HEK293 (cell line): ENCODE measurements at regions not wholly inside any gene's neighbourhood (a gene's known extent, or its start where the extent isn't known, plus 50 kb on each side); places are given as distances from the start of the nearest gene placed in this dataset.

Experiments
- CTCF ChIA-PET: fragments of 350-600 bp; formaldehyde crosslinking; extraction: SDS; loops from one replicate; lab custom pipeline; 2021; ENCODE audit warnings: antibody characterized with exemption; lab: Yijun Ruan, JAX
- POLR2A ChIA-PET: fragments of 300-600 bp; formaldehyde crosslinking; extraction: SDS; loops from one replicate; lab custom pipeline; 2020; ENCODE audit warnings: antibody characterized with exemption, inconsistent platforms; lab: Yijun Ruan, JAX
- H3K27ac ChIP-seq: fragments of 200-500 bp; sonication (Bioruptor generic); 2 replicates; pipeline ENCODE4 v1.5.1; 2014; ENCODE audit warnings: low read depth, low read length, control low read depth, inconsistent platforms; ENCODE audit errors: extremely low read depth
- H3K36me3 ChIP-seq, 2 experiments: fragments of 200-500 bp in 1 of 2; sonication (Bioruptor generic) in 1 of 2; 1 replicate in 1 of 2; 2 replicates in 1 of 2; pipeline ENCODE4 v1.5.1; 2014 to 2017; ENCODE audit warnings: inconsistent platforms in 2 of 2, low read length in 2 of 2; ENCODE audit not compliant: control insufficient read depth in 2 of 2, insufficient read depth in 1 of 2
- H3K4me1 ChIP-seq: fragments of 200-500 bp; sonication (Bioruptor generic); 2 replicates; pipeline ENCODE4 v1.5.1; 2014; ENCODE audit warnings: mild to moderate bottlenecking, low read length, inconsistent platforms; ENCODE audit not compliant: control insufficient read depth, insufficient read depth
- H3K4me3 ChIP-seq: 2 replicates; pipeline ENCODE4 v1.5.1; 2011; ENCODE audit warnings: low read depth, mild to moderate bottlenecking, control low read depth, low read length, moderate library complexity
- H3K9me3 ChIP-seq: fragments of 200-500 bp; sonication (Bioruptor generic); 2 replicates; pipeline ENCODE4 v1.5.1; 2014; ENCODE audit warnings: low read depth, low read length, inconsistent platforms; ENCODE audit not compliant: control insufficient read depth, insufficient read depth
- SETDB1 ChIP-seq: IDR thresholded peaks from one replicate; pipeline ENCODE4 v1.6.1; 2017; ENCODE audit warnings: mild to moderate bottlenecking, low read length, moderate library complexity, mixed read lengths; ENCODE audit not compliant: insufficient read length
- TRIM28 ChIP-seq: IDR thresholded peaks from 2 replicates; pipeline ENCODE4 v1.6.1; 2011; ENCODE audit warnings: low read length, control low read depth, borderline replicate concordance
- ZBTB20 ChIP-seq: fragments of 450-650 bp; formaldehyde crosslinking; IDR thresholded peaks from 2 replicates; pipeline ENCODE4 v1.5.1; 2016; ENCODE audit warnings: missing biosample characterization, missing genetic modification characterization
- ZFP69B ChIP-seq: fragments of 450-650 bp; formaldehyde crosslinking; IDR thresholded peaks from 2 replicates; pipeline ENCODE4 v1.5.1; 2016; ENCODE audit warnings: missing biosample characterization, missing genetic modification characterization
- ZNF654 ChIP-seq: fragments of 450-650 bp; formaldehyde crosslinking; IDR thresholded peaks from 2 replicates; pipeline ENCODE4 v1.5.1; 2016; ENCODE audit warnings: low read depth, missing biosample characterization, missing genetic modification characterization
- ZNF660 ChIP-seq: fragments of 450-650 bp; IDR thresholded peaks from 2 replicates; pipeline ENCODE4 v1.5.1; 2018; ENCODE audit warnings: missing biosample characterization, mild to moderate bottlenecking, missing genetic modification characterization
- TF ChIP-seq, protein P1 (sequence below): fragments of 450-650 bp; formaldehyde crosslinking; IDR thresholded peaks from 2 replicates; pipeline ENCODE4 v1.5.1; 2016; ENCODE audit warnings: missing biosample characterization, missing genetic modification characterization
- TF ChIP-seq, protein P2 (sequence below): fragments of 450-650 bp; formaldehyde crosslinking; IDR thresholded peaks from 2 replicates; pipeline ENCODE4 v1.5.1; 2017; ENCODE audit warnings: missing biosample characterization, missing genetic modification characterization
- TF ChIP-seq, protein P3 (sequence below): fragments of 450-650 bp; formaldehyde crosslinking; IDR thresholded peaks from 2 replicates; pipeline ENCODE4 v1.5.1; 2016; ENCODE audit warnings: missing biosample characterization, missing genetic modification characterization
- TF ChIP-seq, protein P4 (sequence below): fragments of 450-650 bp; formaldehyde crosslinking; IDR thresholded peaks from 2 replicates; pipeline ENCODE4 v1.5.1; 2017; ENCODE audit warnings: missing biosample characterization, missing genetic modification characterization
- TF ChIP-seq, protein P5 (sequence below): fragments of 450-650 bp; formaldehyde crosslinking; IDR thresholded peaks from 2 replicates; pipeline ENCODE4 v1.5.1; 2016; ENCODE audit warnings: missing biosample characterization, missing genetic modification characterization

DNA sequence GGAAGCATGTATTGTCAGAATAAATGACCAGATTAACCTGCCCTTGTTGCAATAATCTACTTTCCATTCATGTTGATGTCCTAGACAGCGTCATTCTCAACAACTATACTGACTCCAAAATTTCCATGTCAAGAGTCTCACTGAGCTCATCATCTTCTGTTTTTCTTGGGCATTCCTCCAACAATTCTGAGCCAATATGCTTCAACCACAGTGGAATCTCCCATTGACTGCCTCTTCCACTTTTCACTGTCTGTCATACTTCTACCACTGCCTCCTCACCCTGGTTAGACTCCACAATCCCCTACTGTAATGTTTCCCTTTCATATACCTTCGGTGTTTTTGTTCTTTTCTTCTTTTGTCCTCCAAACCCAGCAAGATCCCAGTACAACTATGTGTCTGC is 162.8 kb downstream of the TLE1 start:
- Histone ChIP-seq H3K27ac (no peak overlapping the region), H3K9me3 (no peaks in the 10 kb centered on the region), H3K4me3 (no peak overlapping the region), H3K4me1 (no peaks in the 10 kb centered on the region; the same call in 1 of the 2 replicates), H3K36me3 (no peaks in the 10 kb centered on the region)
- no peak for TF ChIP-seq SETDB1
- TF ChIP-seq, protein P1, sequence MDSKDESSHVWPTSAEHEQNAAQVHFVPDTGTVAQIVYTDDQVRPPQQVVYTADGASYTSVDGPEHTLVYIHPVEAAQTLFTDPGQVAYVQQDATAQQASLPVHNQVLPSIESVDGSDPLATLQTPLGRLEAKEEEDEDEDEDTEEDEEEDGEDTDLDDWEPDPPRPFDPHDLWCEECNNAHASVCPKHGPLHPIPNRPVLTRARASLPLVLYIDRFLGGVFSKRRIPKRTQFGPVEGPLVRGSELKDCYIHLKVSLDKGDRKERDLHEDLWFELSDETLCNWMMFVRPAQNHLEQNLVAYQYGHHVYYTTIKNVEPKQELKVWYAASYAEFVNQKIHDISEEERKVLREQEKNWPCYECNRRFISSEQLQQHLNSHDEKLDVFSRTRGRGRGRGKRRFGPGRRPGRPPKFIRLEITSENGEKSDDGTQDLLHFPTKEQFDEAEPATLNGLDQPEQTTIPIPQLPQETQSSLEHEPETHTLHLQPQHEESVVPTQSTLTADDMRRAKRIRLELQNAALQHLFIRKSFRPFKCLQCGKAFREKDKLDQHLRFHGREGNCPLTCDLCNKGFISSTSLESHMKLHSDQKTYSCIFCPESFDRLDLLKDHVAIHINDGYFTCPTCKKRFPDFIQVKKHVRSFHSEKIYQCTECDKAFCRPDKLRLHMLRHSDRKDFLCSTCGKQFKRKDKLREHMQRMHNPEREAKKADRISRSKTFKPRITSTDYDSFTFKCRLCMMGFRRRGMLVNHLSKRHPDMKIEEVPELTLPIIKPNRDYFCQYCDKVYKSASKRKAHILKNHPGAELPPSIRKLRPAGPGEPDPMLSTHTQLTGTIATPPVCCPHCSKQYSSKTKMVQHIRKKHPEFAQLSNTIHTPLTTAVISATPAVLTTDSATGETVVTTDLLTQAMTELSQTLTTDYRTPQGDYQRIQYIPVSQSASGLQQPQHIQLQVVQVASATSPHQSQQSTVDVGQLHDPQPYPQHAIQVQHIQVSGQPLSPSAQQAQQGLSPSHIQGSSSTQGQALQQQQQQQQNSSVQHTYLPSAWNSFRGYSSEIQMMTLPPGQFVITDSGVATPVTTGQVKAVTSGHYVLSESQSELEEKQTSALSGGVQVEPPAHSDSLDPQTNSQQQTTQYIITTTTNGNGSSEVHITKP (tag by site-specific recombination), result peak; percentile 58; the same call in 1 of the 2 replicates
- POLR2A ChIA-PET, result interaction anchor here (0.5 kb wide), 1 partner anchor 164 kb away, joined by 3 read pairs; no protein-coding TSS in a partner anchor
- CTCF ChIA-PET, result interaction anchor here (1.2 kb wide), 1 partner anchor 47 kb away, joined by 4 read pairs; no protein-coding TSS in a partner anchor

DNA sequence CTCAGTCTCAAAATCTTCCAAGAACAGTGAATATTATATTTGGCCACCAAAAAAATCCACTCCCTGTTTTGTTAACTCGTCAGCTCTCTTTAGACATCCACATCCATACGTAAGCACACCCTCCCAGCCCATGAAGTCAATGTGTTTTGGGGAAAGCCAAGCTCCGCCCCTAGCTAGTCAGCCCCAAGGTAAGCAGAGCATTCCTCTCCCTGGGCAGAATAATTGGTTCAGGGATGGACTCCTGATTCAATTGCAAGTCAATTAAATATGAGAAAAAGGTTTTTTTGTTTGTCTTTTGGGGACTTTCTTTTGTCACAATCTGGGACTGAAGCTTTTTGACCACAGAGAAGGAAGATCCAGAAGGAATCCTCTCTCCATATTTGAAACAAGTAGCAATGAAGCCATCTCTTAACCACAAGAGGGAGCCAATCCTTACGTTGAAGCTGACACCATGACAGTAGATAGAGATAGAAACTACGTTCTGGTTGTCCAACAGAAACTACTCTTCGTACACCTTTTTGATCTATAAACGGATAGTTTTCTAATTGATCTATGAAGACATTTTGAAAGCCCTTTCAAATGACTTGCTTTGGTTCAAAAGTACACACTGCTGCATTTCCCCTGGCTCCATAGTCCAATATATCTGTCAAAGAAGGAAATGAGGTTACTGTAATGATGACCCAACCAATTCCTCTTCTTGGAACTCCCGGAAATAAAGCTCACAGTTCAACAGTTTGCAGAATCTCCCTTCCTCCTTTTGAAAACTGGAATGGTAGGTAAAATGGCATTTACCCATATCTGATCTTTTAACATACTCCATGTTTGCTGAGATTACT is 166.4 kb downstream of the TLE1 start:
- no peaks in the 10 kb centered on the region for H3K36me3 ChIP-seq
- no peaks in the 10 kb centered on the region for H3K9me3 ChIP-seq
- POLR2A ChIA-PET, result no interaction called here
- H3K4me3 ChIP-seq, result no peak overlapping the region
- H3K4me1 ChIP-seq, result 0 out of 2 replicates have a peak, but pooled peaks cover 2% of the 10 kb centered on the region
- H3K27ac ChIP-seq, result no peak overlapping the region
- TF ChIP-seq, protein P2, sequence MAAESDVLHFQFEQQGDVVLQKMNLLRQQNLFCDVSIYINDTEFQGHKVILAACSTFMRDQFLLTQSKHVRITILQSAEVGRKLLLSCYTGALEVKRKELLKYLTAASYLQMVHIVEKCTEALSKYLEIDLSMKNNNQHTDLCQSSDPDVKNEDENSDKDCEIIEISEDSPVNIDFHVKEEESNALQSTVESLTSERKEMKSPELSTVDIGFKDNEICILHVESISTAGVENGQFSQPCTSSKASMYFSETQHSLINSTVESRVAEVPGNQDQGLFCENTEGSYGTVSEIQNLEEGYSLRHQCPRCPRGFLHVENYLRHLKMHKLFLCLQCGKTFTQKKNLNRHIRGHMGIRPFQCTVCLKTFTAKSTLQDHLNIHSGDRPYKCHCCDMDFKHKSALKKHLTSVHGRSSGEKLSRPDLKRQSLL (tag by site-specific recombination), result no peak
- TF ChIP-seq, protein P3, sequence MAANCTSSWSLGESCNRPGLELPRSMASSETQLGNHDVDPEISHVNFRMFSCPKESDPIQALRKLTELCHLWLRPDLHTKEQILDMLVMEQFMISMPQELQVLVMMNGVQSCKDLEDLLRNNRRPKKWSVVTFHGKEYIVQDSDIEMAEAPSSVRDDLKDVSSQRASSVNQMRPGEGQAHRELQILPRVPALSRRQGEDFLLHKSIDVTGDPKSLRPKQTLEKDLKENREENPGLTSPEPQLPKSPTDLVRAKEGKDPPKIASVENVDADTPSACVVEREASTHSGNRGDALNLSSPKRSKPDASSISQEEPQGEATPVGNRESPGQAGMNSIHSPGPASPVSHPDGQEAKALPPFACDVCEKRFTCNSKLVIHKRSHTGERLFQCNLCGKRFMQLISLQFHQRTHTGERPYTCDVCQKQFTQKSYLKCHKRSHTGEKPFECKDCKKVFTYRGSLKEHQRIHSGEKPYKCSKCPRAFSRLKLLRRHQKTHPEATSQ, result no peak
- TF ChIP-seq ZBTB20 (tag by site-specific recombination) (no peak), ZNF654 (tag by site-specific recombination) (peak; percentile 40), ZFP69B (tag by site-specific recombination) (no peak), ZNF660 (tag by site-specific recombination) (peak; percentile 44; the same call in 1 of the 2 replicates), TRIM28 (0 out of 2 replicates have a peak, but pooled peaks have one; percentile 22)
- TF ChIP-seq, protein P4, sequence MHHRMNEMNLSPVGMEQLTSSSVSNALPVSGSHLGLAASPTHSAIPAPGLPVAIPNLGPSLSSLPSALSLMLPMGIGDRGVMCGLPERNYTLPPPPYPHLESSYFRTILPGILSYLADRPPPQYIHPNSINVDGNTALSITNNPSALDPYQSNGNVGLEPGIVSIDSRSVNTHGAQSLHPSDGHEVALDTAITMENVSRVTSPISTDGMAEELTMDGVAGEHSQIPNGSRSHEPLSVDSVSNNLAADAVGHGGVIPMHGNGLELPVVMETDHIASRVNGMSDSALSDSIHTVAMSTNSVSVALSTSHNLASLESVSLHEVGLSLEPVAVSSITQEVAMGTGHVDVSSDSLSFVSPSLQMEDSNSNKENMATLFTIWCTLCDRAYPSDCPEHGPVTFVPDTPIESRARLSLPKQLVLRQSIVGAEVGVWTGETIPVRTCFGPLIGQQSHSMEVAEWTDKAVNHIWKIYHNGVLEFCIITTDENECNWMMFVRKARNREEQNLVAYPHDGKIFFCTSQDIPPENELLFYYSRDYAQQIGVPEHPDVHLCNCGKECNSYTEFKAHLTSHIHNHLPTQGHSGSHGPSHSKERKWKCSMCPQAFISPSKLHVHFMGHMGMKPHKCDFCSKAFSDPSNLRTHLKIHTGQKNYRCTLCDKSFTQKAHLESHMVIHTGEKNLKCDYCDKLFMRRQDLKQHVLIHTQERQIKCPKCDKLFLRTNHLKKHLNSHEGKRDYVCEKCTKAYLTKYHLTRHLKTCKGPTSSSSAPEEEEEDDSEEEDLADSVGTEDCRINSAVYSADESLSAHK (tag by site-specific recombination), result 0 out of 2 replicates have a peak, but pooled peaks have one; percentile 35
- TF ChIP-seq, protein P5, sequence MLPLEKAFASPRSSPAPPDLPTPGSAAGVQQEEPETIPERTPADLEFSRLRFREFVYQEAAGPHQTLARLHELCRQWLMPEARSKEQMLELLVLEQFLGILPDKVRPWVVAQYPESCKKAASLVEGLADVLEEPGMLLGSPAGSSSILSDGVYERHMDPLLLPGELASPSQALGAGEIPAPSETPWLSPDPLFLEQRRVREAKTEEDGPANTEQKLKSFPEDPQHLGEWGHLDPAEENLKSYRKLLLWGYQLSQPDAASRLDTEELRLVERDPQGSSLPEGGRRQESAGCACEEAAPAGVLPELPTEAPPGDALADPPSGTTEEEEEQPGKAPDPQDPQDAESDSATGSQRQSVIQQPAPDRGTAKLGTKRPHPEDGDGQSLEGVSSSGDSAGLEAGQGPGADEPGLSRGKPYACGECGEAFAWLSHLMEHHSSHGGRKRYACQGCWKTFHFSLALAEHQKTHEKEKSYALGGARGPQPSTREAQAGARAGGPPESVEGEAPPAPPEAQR (tag by site-specific recombination), result no peak
- TF ChIP-seq, all 188 proteins: peak for 4
- CTCF ChIA-PET, result interaction anchor here (0.6 to 1.7 kb wide), 21 partner anchors 8 to 1083 kb away, joined by 3 to 15 read pairs (median 4); no protein-coding TSS in a partner anchor
